ENCODE measurements at regions not wholly inside any gene's neighbourhood (a gene's known extent, or its start where the extent isn't known, plus 50 kb on each side); places are given as distances from the start of the nearest gene placed in this dataset.

GRCh38 chr6:140845701-140846100 is 1287.0 kb upstream of the GJE1 start:
- TF ChIP-seq CTCF (IDR thresholded peaks at IDR 0.05; ENCODE audit: insufficient read depth, low read length, poor library complexity, severe bottlenecking) (no peak), EZH2phosphoT487 (conservative IDR thresholded peaks at IDR 0.05; ENCODE audit: low read length) (no peak)
